MM.1S (cell line): ENCODE measurements at regions not wholly inside any gene's neighbourhood (a gene's known extent, or its start where the extent isn't known, plus 50 kb on each side); places are given as distances from the start of the nearest gene placed in this dataset.

ENCODE experiments used
- DNase-seq: peaks from one replicate; pipeline ENCODE4 v3.0.0-alpha.2; 2015
- H2AFZ ChIP-seq: fragments of 300-600 bp; sonication (generic); 2 replicates; pipeline ENCODE4 v1.6.0; 2016; ENCODE audit warnings: antibody characterized with exemption, low read length
- H3F3A ChIP-seq: fragments of 300-600 bp; sonication (generic); 2 replicates; pipeline ENCODE4 v1.6.1; 2016; ENCODE audit warnings: mild to moderate bottlenecking, antibody characterized with exemption, low read length, moderate library complexity, mixed read lengths; ENCODE audit not compliant: insufficient read depth
- H3K27ac ChIP-seq: fragments of 300-600 bp; sonication (generic); 2 replicates; pipeline ENCODE4 v1.5.1; 2016; ENCODE audit warnings: mild to moderate bottlenecking, low read length
- H3K27me3 ChIP-seq: fragments of 300-600 bp; sonication (generic); replicated peaks from 2 replicates; pipeline ENCODE4 v1.6.0; 2016; ENCODE audit warnings: low read length; ENCODE audit not compliant: insufficient read depth
- H3K36me3 ChIP-seq: fragments of 300-600 bp; sonication (generic); replicated peaks from 2 replicates; pipeline ENCODE4 v1.6.1; 2016; ENCODE audit warnings: mild to moderate bottlenecking, low read length, mixed read lengths; ENCODE audit not compliant: insufficient read depth
- H3K4me1 ChIP-seq: fragments of 300-600 bp; sonication (generic); 2 replicates; pipeline ENCODE4 v1.6.1; 2016; ENCODE audit warnings: low read length, mixed read lengths
- H3K4me2 ChIP-seq: fragments of 300-600 bp; sonication (generic); 2 replicates; pipeline ENCODE4 v1.6.0; 2016; ENCODE audit warnings: low read depth, low read length
- H3K4me3 ChIP-seq: fragments of 300-600 bp; sonication (generic); 2 replicates; pipeline ENCODE4 v1.5.1; 2016; ENCODE audit warnings: low read length, mixed read lengths
- H3K79me2 ChIP-seq: fragments of 300-600 bp; sonication (generic); 2 replicates; pipeline ENCODE4 v1.6.1; 2016; ENCODE audit warnings: mixed run types, low read length, mixed read lengths
- H3K9ac ChIP-seq: fragments of 300-600 bp; sonication (generic); 2 replicates; pipeline ENCODE4 v1.6.1; 2016; ENCODE audit warnings: low read length, mixed read lengths
- H3K9me2 ChIP-seq: fragments of 300-600 bp; sonication (generic); replicated peaks from 2 replicates; pipeline ENCODE4 v1.6.1; 2016; ENCODE audit warnings: mild to moderate bottlenecking, low read length, mixed read lengths; ENCODE audit not compliant: insufficient read depth
- H3K9me3 ChIP-seq: fragments of 300-600 bp; sonication (generic); replicated peaks from 2 replicates; pipeline ENCODE4 v1.6.1; 2016; ENCODE audit warnings: mild to moderate bottlenecking, low read length, mixed read lengths; ENCODE audit not compliant: insufficient read depth
- H4K20me1 ChIP-seq: fragments of 300-600 bp; sonication (generic); 2 replicates; pipeline ENCODE4 v1.6.1; 2016; ENCODE audit warnings: mild to moderate bottlenecking, low read length, moderate library complexity, mixed read lengths; ENCODE audit not compliant: insufficient read depth
- CTCF ChIP-seq: fragments of 300-600 bp; sonication (generic); IDR thresholded peaks from 2 replicates; pipeline ENCODE4 v1.5.1; 2016; ENCODE audit warnings: antibody characterized with exemption, low read length, mixed read lengths
- EZH2 ChIP-seq: fragments of 300-600 bp; sonication (generic); optimal IDR thresholded peaks from 2 replicates; pipeline ENCODE3; 2017; ENCODE audit warnings: low read depth, mild to moderate bottlenecking, antibody characterized with exemption, low read length, mixed read lengths
- EZH2phosphoT487 ChIP-seq: fragments of 300-600 bp; sonication (generic); IDR thresholded peaks from 2 replicates; pipeline ENCODE4 v1.6.1; 2018; ENCODE audit warnings: antibody characterized with exemption, low read length

GRCh38 chr1:198933515-198934222 is 294.8 kb downstream of the PTPRC start:
- H3K9me2 ChIP-seq: no peaks in the 10 kb centered on the region
- no peak for TF ChIP-seq EZH2
- TF ChIP-seq CTCF: no peak
- TF ChIP-seq EZH2phosphoT487: no peak
- no peaks in the 10 kb centered on the region for H3K36me3 ChIP-seq
- no peaks in the 10 kb centered on the region for H3K79me2 ChIP-seq
- H3K27me3 ChIP-seq: no peaks in the 10 kb centered on the region
- peaks cover 21% of the 10 kb centered on the region for H3K4me1 ChIP-seq
- H4K20me1 ChIP-seq: no peaks in the 10 kb centered on the region
- peaks cover 6% of the 10 kb centered on the region; the same call in 1 of the 2 replicates for H3F3A ChIP-seq
- no peak for DNase-seq
- no peak overlapping the region for H3K4me3 ChIP-seq
- H3K4me2 ChIP-seq: no peak overlapping the region
- no peak overlapping the region for H3K9ac ChIP-seq
- H2AFZ ChIP-seq: no peak overlapping the region
- H3K27ac ChIP-seq: no peak overlapping the region
- no peaks in the 10 kb centered on the region for H3K9me3 ChIP-seq

GRCh38 chr1:198934426-198934825 is 295.6 kb downstream of the PTPRC start:
- Histone ChIP-seq H3K79me2 (no peaks in the 10 kb centered on the region), H3F3A (peaks cover 6% of the 10 kb centered on the region; the same call in 1 of the 2 replicates), H3K9ac (no peak overlapping the region), H3K36me3 (no peaks in the 10 kb centered on the region), H3K27me3 (no peaks in the 10 kb centered on the region), H3K4me2 (no peak overlapping the region), H3K4me3 (no peak overlapping the region), H3K9me2 (no peaks in the 10 kb centered on the region), H3K9me3 (no peaks in the 10 kb centered on the region), H2AFZ (no peak overlapping the region), H4K20me1 (no peaks in the 10 kb centered on the region), H3K27ac (no peak overlapping the region), H3K4me1 (peaks cover 14% of the 10 kb centered on the region)
- TF ChIP-seq CTCF: no peak
- TF ChIP-seq EZH2phosphoT487: no peak
- no peak for TF ChIP-seq EZH2
- DNase-seq: no peak

DNA sequence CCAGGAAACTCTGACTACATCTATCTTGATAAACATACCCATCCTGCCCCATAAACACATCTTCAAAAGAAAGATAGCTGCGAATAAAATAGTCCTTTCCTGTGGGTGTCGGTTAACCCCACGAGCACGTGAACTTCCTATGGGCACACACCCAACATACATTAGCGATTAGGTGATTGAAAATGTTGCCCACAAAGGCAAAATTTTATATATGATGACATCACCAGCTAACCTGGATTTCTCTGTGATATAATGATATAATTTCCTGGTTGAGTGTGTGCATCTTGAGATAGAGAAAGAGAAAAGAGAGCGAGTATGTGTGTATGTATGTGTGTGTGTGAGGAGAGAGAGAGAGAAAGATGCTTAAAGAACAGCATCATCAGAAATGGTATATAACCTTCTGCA is 296.1 kb downstream of the PTPRC start:
- TF ChIP-seq CTCF: no peak
- TF ChIP-seq EZH2: no peak
- no peak for TF ChIP-seq EZH2phosphoT487
- Histone ChIP-seq H3K4me3 (no peak overlapping the region), H3K9me3 (no peaks in the 10 kb centered on the region), H3K27me3 (no peaks in the 10 kb centered on the region), H3K36me3 (no peaks in the 10 kb centered on the region), H2AFZ (no peak overlapping the region), H3K4me2 (no peak overlapping the region), H3K9me2 (no peaks in the 10 kb centered on the region), H4K20me1 (no peaks in the 10 kb centered on the region), H3K27ac (no peak overlapping the region), H3F3A (peaks cover 3% of the 10 kb centered on the region; the same call in 1 of the 2 replicates), H3K79me2 (no peaks in the 10 kb centered on the region), H3K4me1 (peaks cover 9% of the 10 kb centered on the region), H3K9ac (no peak overlapping the region)
- DNase-seq: no peak
